GM21717 (cell line): ENCODE measurements at regions not wholly inside any gene's neighbourhood (a gene's known extent, or its start where the extent isn't known, plus 50 kb on each side); places are given as distances from the start of the nearest gene placed in this dataset.
A peak's percentile ranks its signal among the peaks of the same experiment; 100 is the strongest.

Experiments
- ATAC-seq: cut with Tn5 transposase; IDR thresholded peaks from one replicate; pipeline ENCODE4 v1.9.1; 2021; ENCODE audit warnings: mild to moderate bottlenecking, moderate library complexity; ENCODE audit not compliant: unreplicated experiment

DNA sequence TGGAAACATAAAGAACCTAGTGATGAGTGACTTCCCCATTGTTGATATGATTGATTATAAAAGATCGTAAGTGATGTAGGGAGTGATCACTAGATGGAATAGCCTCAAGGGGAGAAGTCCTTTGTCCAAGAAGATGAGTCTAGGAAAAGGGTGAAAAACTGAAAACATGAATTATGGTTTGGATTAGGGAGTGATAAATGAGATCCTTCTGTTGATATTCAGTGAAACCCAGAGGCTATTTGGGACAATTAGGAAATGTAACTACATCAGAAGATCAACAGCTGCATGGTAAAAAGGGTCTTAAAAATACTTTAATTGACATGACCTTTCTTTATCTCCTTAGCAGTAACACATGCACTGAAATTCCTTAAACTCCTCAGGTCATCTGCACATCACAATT is 124.0 kb upstream of the UNC5C start:
- no peak for ATAC-seq

DNA sequence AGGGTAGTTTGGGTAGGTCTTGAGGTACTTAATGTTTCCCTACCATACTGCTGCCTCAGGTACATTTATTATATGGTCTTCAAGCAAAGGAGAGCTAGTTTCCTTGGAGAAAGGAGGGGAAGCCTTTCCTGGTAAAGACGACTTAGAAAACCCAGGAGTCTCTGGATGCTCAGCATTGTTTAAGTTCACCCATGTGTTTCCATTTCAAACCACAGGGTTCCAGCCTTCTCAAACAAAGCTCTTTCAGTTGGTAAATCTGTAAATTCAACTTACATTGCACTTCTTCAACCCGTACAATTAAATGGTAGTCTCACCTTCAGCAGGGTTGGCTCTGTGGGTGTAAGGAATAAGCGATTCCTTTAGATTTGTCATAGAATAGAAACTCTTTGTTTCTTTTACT is 111.9 kb upstream of the UNC5C start:
- ATAC-seq = no peak

DNA sequence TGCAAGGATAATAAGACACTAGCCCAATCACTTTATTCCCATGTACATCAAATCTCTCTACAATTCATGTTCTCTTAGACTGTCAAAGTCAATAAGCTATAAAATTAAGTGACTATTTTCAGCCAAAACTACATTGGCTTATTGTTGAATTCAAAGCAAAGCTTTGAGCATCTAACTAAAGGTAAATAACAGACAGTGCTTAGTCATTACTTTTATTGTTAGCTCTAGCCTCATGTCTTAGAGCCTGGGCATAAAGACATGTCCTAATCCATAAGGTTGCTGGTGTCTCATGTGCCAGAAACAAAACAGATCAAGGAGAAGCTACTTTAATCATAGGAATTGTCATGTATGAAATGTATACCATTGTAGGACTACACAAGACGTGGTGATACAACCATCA is 103.1 kb upstream of the UNC5C start:
- ATAC-seq = no peak

DNA sequence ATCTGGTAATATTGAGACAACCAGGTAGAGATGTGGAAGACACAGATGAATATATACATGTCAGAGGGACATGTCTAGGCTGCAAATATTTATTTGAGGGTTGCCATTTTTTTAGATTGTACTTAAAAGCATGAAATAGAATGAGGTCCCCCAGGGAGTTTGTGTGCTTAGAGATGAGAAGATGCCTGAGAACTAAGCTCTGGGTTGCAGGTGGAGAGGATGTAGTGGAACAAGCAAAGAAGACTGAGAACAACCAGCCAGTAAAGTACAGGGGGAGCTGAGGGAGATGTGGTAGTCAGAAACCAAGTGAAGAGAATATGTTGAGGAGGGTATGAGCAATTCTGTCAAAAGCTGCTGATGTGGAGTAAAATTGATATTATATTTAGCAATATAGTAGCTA is 95.6 kb upstream of the UNC5C start:
- ATAC-seq = no peak

GRCh38 chr4:95643627-95644026 is 94.9 kb upstream of the UNC5C start:
- ATAC-seq = no peak

- ATAC-seq = no peak
Measured at GRCh38 chr4:95641571-95641970, 92.8 kb upstream of the UNC5C start.

GRCh38 chr4:95640311-95640710 is 91.5 kb upstream of the UNC5C start:
- ATAC-seq = no peak

DNA sequence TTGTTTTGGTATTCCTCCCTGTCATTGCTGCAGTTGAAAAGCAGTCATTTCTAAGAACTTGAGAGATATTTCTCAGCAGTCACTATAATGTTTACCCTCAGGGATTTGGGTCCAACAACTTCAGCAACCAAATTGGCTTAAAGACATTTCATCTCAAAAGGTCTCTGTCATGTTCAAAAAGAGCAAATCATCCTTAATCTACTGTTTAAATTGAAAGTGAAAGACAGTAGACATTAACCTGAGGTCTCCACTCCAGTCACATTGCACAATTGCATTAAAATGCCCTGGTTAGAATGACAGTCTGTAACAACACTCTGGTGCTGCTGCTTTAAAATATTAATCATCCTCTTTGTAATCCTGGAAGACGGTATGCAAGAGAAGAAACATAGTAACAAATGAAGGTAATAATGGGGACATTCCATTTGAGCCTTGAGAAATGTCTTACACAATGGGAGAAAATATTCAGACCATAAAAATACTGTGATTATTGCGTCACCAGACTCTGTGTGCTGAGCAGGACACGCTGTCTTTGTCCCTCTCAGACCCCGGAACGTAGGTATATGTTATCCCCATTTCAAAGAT is 90.2 kb upstream of the UNC5C start:
- no peak for ATAC-seq

DNA sequence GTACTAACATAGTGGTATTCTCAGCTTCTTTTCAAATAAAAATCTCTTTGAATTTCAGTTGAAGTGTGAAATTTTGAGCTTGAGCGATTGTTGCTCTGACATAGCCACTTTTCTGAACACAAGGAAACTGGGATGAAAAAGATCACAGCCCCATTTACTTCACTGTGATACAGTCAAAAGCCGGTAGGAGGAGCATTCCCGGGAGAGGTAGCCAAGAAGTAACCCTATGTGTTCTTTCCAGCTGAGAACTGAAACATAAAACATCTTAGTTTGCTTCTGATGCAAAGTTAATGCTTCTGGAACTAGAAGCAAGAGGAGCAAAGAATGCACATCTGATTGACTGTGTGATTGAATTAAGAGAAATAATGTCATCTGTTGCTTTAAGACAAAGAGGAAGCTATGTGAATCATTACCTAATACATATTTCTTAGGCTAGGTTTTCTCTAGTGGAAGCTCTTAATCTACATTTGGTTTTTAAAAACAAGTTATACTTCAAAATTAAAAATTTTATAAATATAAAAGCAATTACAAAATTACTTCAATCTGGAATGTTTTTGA is 88.3 kb upstream of the UNC5C start:
- ATAC-seq = no peak

DNA sequence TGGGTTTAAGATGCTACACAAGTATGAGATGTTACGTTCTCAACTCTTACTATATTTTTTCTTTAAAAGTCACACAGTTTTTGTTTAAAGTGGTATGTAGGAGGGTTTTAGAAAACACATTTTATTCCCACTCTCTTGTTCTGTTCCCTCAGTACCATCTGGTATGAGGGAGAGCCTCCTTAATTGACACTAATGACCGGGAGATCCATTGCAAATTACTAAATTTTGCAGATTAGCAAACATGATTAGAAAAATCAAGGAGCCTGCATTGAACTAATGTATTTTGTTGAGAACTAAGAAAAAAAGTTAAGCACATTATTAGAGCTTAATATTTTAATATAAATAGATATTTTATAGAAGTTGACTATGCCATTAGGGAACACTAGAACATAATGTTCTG is 87.3 kb upstream of the UNC5C start:
- ATAC-seq = no peak

DNA sequence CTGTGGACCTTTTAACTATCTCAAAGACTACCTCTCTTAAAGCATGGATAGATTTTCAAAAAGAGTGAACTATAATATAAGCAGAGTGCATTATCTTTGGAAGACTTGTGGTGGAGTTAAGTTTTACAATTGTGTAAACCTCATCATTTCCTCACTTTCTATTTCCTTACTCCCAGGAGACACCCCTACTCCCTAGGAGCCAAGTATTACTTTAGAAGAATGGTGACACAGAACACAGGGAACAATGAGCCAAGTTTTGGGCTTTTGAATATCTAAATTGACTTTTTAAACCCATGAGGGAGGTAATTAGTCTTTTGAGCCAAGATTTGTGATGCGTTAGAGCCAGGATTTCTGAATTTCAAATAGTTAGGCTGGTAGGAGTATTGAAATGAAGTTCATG is 78.9 kb upstream of the UNC5C start:
- ATAC-seq = no peak

GRCh38 chr4:95627024-95627605 is 78.3 kb upstream of the UNC5C start:
- no peak for ATAC-seq

- no peak for ATAC-seq
Measured at GRCh38 chr4:95625020-95625419, 76.2 kb upstream of the UNC5C start.

- ATAC-seq = no peak
Measured at GRCh38 chr4:95619525-95620443, 71.0 kb upstream of the UNC5C start.

GRCh38 chr4:95614684-95615205 is 66.0 kb upstream of the UNC5C start:
- ATAC-seq = no peak

DNA sequence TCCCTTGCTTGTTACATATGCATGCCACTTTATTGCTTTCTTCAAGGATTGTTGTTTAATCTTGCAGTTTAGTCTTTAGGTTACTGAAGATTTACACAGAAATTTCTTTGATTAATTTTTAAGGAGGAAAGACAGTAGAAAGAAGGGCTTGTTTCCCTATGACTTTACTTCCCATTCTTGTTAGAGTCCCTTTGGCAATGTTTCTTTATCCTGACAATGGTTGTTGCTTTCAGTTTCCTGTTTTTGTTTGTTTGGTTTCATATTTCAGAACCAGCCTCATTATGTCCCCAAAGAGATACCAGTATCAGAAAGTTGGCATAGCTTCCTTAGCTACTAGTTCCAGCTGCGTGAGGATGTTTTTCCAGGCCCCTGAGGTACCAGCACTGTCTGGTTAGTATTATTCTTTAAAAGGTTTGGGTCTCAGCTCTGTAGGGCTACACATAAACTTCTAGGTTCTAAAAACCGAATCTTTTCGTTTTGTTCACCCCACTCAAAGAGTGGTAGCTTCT is 61.3 kb upstream of the UNC5C start:
- ATAC-seq = no peak

GRCh38 chr4:95606739-95607138 is 58.0 kb upstream of the UNC5C start:
- ATAC-seq = no peak

DNA sequence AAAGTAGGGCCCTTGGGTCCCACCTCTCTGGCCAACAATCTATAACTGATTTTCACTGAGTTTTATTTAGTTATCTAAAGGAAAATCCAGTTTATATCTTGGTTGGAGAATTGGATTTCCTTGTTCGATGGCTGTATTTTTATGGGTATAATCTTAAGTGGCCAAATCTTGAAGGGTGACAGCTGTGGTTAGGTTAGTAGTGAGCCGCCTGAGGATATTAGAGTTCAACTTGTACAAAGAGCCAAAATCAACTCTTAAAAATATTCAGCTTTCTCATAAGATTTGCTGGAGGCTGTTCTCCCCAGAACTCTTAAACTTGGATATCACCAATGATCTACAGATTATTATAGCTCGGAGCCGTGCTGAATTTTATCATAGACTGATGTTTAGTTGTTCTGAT is 54.6 kb upstream of the UNC5C start:
- ATAC-seq = no peak

- no peak for ATAC-seq
Measured at GRCh38 chr4:95602872-95603271, 54.1 kb upstream of the UNC5C start.

DNA sequence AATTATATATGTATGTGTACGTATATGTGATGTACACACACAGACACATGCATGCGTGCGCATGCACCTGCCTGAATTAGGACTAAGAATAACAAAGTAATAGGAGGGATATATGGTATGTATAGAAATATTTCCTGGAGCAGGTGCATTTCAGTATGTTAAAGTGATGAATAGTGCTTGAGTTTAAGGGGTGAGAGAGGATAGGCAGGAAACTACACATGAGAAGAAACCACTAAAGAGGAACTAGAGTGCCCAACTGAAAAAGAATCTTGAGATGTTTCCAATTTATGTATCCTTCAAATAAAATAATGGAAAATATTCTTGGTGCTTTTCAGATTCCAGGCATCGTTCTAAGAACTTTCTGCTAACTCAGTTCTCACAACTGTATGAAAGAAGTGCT is 52.6 kb upstream of the UNC5C start:
- ATAC-seq = no peak

DNA sequence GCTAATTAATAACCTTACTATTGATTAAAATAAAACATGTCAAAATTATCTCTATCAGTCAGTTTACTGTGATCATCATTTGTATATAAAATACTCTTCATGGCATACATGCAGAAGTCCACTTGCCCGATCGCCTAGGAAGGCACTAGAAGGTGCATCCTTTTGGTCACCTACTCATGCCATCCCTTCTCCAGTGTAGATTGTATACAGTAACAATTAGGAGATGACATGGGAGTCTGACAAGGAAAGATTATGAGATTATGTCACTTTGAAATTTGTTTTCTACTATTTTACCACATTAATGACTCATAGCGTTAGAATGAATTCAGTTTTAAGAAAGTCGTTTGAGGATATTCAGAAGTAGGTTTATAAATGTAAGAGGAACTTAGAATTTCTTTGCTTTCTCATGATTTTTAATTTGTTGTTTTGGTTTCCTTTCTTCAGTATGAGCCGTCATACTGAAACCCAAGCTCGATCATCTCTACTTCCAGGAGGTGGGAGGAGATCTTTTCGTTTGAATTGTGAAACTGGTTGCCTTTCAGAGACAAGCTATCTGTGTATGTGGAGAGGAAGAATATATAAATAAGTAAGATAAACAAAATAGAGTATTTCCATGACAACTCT is 51.1 kb upstream of the UNC5C start:
- ATAC-seq = peak; percentile 94
